IMR-90 (cell line): ENCODE measurements at regions not wholly inside any gene's neighbourhood (a gene's known extent, or its start where the extent isn't known, plus 50 kb on each side); places are given as distances from the start of the nearest gene placed in this dataset.

Experiments
- BHLHE40 ChIP-seq: fragments of 150-350 bp; IDR thresholded peaks from 2 replicates; pipeline ENCODE4 v1.6.1; 2016; ENCODE audit warnings: mild to moderate bottlenecking, low read depth, low read length
- CEBPB ChIP-seq: IDR thresholded peaks from 2 replicates; pipeline ENCODE4 v1.6.1; 2012; ENCODE audit warnings: low read depth, low read length, improper control_type of control experiment
- CTCF ChIP-seq: conservative IDR thresholded peaks from 2 replicates; pipeline ENCODE4 v1.5.1; 2012; ENCODE audit warnings: mild to moderate bottlenecking, low read depth, low read length, improper control_type of control experiment
- FOS ChIP-seq: fragments of 150-350 bp; IDR thresholded peaks from 2 replicates; pipeline ENCODE4 v1.6.1; 2016; ENCODE audit warnings: low read depth, low read length
- MAZ ChIP-seq: IDR thresholded peaks from 2 replicates; pipeline ENCODE4 v1.6.1; 2012; ENCODE audit warnings: low read depth, mild to moderate bottlenecking, low read length, improper control_type of control experiment, moderate library complexity, borderline replicate concordance
- MXI1 ChIP-seq: IDR thresholded peaks from 2 replicates; pipeline ENCODE4 v1.6.1; 2012; ENCODE audit warnings: low read depth, mild to moderate bottlenecking, low read length, moderate library complexity, borderline replicate concordance
- POLR2A ChIP-seq: IDR thresholded peaks from 2 replicates; pipeline ENCODE4 v1.6.1; 2012; ENCODE audit warnings: mild to moderate bottlenecking, low read depth, low read length
- RFX5 ChIP-seq: IDR thresholded peaks from 2 replicates; pipeline ENCODE4 v1.8.0; 2012; ENCODE audit warnings: low read depth, mild to moderate bottlenecking, low read length, moderate library complexity

DNA sequence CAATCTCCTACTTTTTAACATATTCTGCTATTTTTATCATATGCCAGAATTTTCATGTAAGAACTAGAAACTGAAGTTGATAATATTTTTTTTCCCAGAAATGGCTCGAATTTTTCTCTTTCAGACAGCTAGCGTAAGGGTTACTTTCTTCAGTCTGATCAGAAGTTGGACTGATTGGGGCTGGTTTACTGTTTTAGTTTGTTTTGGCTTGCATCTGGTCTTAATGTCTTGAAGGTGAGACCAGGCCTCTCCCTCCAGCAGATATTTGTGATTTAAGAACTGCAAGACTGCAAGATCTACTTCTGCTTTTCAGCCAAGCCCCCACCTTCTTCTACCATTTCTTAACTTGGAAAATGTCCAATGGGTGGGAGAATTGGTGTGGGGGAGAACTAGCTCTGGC is 266.4 kb downstream of the HAPSTR1 start:
- TF ChIP-seq FOS (no peak), CTCF (no peak), RFX5 (no peak), POLR2A (no peak), MXI1 (no peak), CEBPB (no peak), BHLHE40 (no peak), MAZ (no peak)
